GM10266 (cell line): ENCODE measurements at regions not wholly inside any gene's neighbourhood (a gene's known extent, or its start where the extent isn't known, plus 50 kb on each side); places are given as distances from the start of the nearest gene placed in this dataset.

Experiments used
- DNase-seq: peaks from one replicate; pipeline ENCODE4 v3.0.0; 2012; ENCODE audit errors: extremely low spot score
- TF ChIP-seq, protein P1 (sequence below): IDR thresholded peaks from 2 replicates; pipeline ENCODE4 v1.5.1; 2012; ENCODE audit warnings: mild to moderate bottlenecking, low read depth; ENCODE audit not compliant: control insufficient read depth, insufficient read depth; ENCODE audit errors: missing control alignments

DNA sequence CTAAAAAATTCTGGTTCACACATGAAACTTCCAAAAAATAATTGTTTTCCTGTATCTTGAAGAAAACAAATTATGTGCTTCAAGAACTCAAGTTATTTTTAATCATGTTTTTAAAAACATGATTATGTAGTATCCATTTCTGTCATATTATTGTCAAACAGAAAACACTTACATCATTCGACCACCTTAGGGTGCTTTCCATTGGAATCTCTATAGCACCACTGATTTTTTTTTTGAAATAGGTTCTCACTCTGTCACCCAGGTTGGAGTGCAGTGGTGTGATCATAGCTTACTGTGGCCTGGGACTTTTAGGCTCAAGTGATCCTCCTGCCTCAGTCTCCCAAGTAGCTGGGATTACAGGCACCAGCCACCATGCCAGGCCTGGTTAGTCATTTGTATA lies 457.3 kb downstream of the SI start:
- TF ChIP-seq, protein P1, sequence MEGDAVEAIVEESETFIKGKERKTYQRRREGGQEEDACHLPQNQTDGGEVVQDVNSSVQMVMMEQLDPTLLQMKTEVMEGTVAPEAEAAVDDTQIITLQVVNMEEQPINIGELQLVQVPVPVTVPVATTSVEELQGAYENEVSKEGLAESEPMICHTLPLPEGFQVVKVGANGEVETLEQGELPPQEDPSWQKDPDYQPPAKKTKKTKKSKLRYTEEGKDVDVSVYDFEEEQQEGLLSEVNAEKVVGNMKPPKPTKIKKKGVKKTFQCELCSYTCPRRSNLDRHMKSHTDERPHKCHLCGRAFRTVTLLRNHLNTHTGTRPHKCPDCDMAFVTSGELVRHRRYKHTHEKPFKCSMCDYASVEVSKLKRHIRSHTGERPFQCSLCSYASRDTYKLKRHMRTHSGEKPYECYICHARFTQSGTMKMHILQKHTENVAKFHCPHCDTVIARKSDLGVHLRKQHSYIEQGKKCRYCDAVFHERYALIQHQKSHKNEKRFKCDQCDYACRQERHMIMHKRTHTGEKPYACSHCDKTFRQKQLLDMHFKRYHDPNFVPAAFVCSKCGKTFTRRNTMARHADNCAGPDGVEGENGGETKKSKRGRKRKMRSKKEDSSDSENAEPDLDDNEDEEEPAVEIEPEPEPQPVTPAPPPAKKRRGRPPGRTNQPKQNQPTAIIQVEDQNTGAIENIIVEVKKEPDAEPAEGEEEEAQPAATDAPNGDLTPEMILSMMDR = no peak
- DNase-seq = no peak

DNA sequence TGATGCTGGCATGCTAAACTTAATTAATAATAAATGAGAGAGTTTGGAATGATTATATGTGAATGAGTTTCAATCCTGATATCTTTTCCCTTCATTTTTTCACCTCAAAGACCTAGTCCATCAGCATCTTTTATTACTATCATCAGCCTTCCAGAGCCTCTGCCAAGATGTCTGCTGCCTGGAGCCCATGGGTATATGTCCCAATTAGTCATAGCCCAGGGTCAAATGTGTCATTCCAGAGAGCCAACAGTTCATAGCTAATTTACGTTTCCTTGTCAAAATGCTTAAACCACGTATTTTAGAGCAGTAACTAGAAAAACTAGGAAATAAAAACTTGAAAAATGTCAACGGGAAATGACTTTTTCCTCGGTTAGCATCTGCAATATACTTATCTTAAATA lies 457.9 kb downstream of the SI start:
- TF ChIP-seq, protein P1 = no peak
- DNase-seq = no peak

DNA sequence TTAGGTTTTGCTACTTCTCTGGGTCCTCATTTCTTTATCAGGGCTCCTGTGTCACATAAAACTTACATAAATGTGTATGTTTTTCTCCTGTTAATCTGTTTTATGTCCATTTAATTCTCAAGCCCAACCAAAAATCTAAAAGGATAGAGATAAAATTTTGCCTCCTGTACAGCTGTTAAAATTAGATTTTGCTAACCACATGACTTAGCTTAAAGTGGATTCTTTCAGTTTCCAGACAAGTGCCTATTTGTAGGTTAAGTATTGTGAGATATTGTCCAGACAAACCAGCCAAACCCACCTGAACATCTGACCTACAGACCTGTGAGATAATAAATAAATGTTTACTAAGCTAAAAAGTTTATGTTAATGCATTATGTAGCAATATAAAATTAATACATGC lies 465.5 kb downstream of the SI start:
- TF ChIP-seq, protein P1 = no peak
- DNase-seq = no peak

DNA sequence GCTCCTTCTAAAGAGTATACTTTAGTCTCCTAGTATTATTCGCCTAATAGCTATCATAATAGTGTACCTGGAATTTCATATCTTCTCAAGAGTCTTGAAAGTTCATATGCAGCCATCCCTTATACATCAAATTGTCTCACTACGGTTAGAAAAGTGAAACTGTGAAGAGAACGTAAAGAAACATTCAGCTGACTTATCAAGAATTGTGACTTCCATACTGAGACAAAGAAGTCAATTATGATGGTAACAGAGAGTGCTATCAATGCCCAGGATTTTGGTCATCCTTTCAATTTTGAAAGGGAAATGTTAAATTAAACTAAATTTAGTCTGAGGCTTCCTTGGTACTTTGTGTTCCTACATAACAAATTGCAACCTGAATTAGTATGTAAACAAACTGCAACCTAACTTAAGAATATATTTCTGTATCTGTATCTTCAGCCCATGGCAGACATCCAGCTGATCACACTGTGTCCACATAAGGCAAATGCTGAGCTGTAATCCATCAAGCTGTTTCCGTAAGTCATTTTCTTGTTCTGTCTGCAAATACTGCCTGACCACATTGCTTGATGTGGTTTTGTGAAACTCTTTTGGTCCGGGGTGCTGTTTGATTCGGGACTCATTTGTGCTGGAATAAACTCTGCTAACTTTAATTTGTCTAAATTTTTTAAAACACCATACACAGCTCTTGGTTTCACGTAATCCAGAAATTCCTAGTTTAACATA lies 469.6 kb downstream of the SI start:
- no peak for DNase-seq
- TF ChIP-seq, protein P1 = no peak

DNA sequence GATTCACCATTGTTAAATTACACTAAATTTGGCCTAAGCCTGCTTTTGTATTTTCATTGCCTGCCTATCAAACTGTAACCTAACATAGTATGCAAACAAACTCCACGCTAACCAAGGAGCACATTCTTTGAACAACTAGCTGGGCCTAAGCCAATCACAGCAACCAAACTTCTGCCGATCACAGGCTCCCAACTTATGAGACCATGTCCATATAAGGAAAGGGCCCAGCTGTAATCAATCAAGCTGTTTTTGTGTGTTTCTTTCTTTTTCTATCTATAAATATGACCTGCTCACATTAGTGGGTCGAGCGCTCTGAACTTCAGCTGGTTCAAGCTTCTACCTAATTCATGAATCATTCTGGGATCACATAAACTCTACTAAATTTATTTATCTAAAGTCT lies 473.6 kb downstream of the SI start:
- DNase-seq = no peak
- TF ChIP-seq, protein P1 = no peak

DNA sequence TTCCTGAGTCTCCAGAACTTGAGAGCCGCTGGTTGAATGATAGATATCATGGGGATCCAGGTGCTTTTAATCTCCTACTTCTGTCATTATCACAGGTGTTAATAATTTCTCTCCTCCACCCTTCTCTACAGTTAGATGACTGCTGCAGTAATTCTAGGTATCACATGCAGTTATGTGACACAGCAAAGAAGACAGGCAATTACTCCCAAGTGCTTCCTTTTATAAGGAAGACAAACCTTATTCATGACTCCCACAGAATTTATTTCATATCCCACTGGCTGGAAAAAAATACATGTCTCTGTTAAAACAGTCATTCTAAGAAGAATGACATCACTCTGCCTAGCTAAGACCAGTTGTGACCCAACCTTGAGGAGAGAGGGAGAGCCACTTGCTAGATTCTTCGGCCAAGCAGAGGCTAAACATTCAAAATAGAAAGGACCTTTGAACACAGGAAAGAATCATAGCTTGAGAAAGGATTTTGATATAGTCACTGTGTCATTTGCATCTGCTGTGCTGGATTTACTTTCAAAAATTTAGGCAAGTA lies 500.6 kb downstream of the SI start:
- no peak for DNase-seq
- TF ChIP-seq, protein P1 = no peak

DNA sequence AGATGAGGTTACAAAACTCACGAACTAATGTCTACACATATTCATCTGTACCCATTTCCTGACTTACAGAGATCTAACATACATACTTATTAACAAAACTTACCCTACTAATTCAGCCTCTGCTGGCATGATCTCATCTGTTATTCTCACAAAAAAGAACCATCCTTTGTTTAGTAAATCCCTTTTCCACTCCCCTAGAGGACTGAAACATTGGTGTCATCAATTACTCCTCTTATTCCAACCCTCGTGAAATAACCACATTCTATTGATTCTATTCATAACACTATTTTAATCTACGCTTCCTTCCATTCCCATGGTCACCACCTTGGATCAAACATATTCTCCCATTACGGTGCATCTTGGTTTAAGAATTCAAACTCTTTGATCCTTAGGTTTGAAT lies 505.9 kb downstream of the SI start:
- TF ChIP-seq, protein P1 = no peak

More for the DNA sequence above, 505.9 kb downstream of the SI start:
- DNase-seq = no peak
